ENCODE measurements at regions not wholly inside any gene's neighbourhood (a gene's known extent, or its start where the extent isn't known, plus 50 kb on each side); places are given as distances from the start of the nearest gene placed in this dataset.

DNA sequence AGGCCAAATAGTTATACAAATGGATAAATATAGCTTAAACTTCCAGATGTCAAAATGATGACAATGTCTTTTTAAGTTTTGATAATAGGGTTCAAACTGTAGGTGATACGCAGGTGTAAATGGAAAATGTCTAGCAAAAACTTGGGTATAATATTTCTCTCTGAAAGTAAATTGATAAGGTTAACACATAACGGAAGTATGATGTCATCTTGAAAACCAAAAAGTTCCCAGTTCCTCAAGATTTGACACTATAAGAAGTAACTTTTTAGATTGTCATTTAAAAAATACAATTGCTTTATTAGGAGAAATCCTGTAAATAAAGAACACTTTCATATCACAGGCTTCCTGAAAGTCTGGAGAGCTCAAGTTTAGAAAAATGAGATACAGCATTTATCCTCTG, 483.4 kb downstream of the FRK start:
- TF ChIP-seq, protein P1, sequence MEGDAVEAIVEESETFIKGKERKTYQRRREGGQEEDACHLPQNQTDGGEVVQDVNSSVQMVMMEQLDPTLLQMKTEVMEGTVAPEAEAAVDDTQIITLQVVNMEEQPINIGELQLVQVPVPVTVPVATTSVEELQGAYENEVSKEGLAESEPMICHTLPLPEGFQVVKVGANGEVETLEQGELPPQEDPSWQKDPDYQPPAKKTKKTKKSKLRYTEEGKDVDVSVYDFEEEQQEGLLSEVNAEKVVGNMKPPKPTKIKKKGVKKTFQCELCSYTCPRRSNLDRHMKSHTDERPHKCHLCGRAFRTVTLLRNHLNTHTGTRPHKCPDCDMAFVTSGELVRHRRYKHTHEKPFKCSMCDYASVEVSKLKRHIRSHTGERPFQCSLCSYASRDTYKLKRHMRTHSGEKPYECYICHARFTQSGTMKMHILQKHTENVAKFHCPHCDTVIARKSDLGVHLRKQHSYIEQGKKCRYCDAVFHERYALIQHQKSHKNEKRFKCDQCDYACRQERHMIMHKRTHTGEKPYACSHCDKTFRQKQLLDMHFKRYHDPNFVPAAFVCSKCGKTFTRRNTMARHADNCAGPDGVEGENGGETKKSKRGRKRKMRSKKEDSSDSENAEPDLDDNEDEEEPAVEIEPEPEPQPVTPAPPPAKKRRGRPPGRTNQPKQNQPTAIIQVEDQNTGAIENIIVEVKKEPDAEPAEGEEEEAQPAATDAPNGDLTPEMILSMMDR (IDR thresholded peaks at IDR 0.05): no peak
- no peak for TF ChIP-seq MAX (IDR thresholded peaks at IDR 0.05)
- TF ChIP-seq CEBPB (IDR thresholded peaks at IDR 0.05): no peak
- TF ChIP-seq EP300 (IDR thresholded peaks at IDR 0.05): no peak
- no peak for TF ChIP-seq CHD2 (IDR thresholded peaks at IDR 0.05; ENCODE audit: low read length, partially characterized antibody)
- TF ChIP-seq ELK1 (IDR thresholded peaks at IDR 0.05; ENCODE audit: low read depth, low read length): no peak
- TF ChIP-seq RARB (CRISPR knock-in tag; IDR thresholded peaks at IDR 0.05): no peak
- no peak for TF ChIP-seq RFX5 (IDR thresholded peaks at IDR 0.05)
- no peak for TF ChIP-seq POLR2A (IDR thresholded peaks at IDR 0.05; ENCODE audit: low read length)
- TF ChIP-seq ESRRA (IDR thresholded peaks at IDR 0.05; ENCODE audit: borderline replicate concordance, low read length): no peak
